Breast epithelium (tissue), 4 donors: ENCODE measurements at regions not wholly inside any gene's neighbourhood (a gene's known extent, or its start where the extent isn't known, plus 50 kb on each side); places are given as distances from the start of the nearest gene placed in this dataset.

Source experiments
- DNase-seq, 2 donors: peaks; one replicate each; pipeline ENCODE4 v3.0.0-alpha.2; 2019; ENCODE audit warnings: low spot score in 2 of 2
- H3K27ac ChIP-seq, 2 donors: fragments of 200-600 bp; sonication (generic) in 1 of 2; one replicate each; pipeline ENCODE4 v1.5.1; 2016 to 2019; ENCODE audit warnings: mild to moderate bottlenecking in 1 of 2
- H3K27me3 ChIP-seq, 2 donors: fragments of 200-600 bp; sonication (generic) in 1 of 2; one replicate each; pipeline versions ENCODE4 v1.5.1 to v1.6.0; 2017 to 2019; ENCODE audit warnings: control low read depth in 1 of 2, mild to moderate bottlenecking in 1 of 2
- H3K36me3 ChIP-seq: fragments of 200-600 bp; one replicate; pipeline ENCODE4 v1.5.1; 2019
- H3K4me1 ChIP-seq, 2 donors: fragments of 200-600 bp; sonication (generic); one replicate each; pipeline ENCODE4 v1.5.1; 2016 to 2019; ENCODE audit warnings: control low read depth in 1 of 2
- H3K4me3 ChIP-seq, 3 donors: fragments of 200-600 bp; sonication (generic); 1 replicate in 2 of 3; 2 replicates in 1 of 3; pipeline ENCODE4 v1.5.1; 2016 to 2019; ENCODE audit warnings: mild to moderate bottlenecking in 3 of 3, moderate library complexity in 2 of 3
- H3K9me3 ChIP-seq, 2 donors: fragments of 200-600 bp; sonication (generic) in 1 of 2; one replicate each; pipeline ENCODE4 v1.5.1; 2016 to 2019; ENCODE audit warnings: control low read depth in 1 of 2
- POLR2A ChIP-seq: fragments of 450-650 bp; IDR thresholded peaks from one replicate; pipeline ENCODE4 v1.6.1; 2016; ENCODE audit warnings: antibody characterized with exemption, mild to moderate bottlenecking, moderate library complexity
- POLR2AphosphoS5 ChIP-seq, 3 donors: sonication (generic); formaldehyde crosslinking; IDR thresholded peaks; one replicate each; pipeline ENCODE4 v1.6.1; 2017; ENCODE audit warnings: antibody characterized with exemption in 3 of 3
- intact Hi-C: fragments of 100-400 bp; cut with DNase I; formaldehyde crosslinking; loops from one replicate; pipeline ENCODE4 v1.15.1; 2023; ENCODE audit warnings: low total_unique reads
- TF ChIP-seq, protein P1 (sequence below), 3 donors: fragments of 450-650 bp; IDR thresholded peaks; one replicate each; pipeline ENCODE4 v1.5.1; 2016 to 2017; ENCODE audit warnings: antibody characterized with exemption in 3 of 3, mild to moderate bottlenecking in 3 of 3, moderate library complexity in 3 of 3

DNA sequence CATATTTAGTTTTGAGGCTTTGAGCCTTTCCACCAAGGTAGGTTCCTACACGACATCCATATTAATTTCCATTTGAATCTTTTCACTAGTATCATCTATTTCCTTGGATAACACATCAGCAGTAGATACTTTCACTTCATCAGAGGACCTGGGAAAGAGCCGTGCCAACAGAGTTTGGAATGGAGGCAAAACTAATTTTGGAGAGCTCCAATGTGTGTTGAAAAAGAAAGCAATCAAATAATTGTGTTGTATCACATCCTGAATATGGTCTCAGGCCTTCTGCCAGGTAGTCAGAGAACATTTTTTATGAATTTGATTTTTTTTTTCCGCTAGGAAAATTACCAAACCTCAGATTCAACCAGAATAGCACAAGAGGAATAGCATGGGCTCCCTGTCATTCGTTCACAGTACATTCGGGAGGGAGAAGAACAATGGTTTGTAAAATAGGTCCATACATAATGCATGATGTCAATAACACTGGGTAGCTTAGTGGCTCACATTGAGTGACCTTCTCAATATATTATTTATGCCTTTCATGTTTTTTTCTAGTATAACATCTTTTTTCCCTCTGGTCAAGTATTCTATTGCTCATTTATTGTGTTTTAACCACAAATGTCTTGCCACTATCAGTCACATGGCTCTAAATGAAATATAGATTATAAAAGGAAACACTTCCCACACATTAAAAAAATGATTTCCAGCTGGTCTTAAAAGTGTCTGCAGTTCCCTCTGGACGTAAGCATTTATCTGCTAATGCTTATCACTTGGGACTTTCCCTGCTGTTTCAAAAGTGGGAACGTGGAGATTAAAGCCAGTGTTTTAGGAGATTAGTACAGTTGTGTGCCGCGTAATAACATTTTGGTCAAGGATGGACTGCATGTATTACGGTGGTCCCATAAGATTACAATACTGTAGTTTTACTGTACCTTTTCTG is 68.6 kb upstream of the RAPH1 start:
- Histone ChIP-seq H3K27ac (peak overlapping the region in 1 of 2 donors; percentile 27), H3K4me1 (no peaks in the 10 kb centered on the region), H3K4me3 (peak overlapping the region in 1 of 3 donors; percentile 12), H3K36me3 (no peaks in the 10 kb centered on the region), H3K9me3 (no peaks in the 10 kb centered on the region), H3K27me3 (no peaks in the 10 kb centered on the region)
- intact Hi-C loops: no loop called here
- DNase-seq: no peak
- TF ChIP-seq POLR2AphosphoS5 (IDR thresholded peaks at IDR 0.05) (no peak), POLR2A (no peak)
- TF ChIP-seq, protein P1, sequence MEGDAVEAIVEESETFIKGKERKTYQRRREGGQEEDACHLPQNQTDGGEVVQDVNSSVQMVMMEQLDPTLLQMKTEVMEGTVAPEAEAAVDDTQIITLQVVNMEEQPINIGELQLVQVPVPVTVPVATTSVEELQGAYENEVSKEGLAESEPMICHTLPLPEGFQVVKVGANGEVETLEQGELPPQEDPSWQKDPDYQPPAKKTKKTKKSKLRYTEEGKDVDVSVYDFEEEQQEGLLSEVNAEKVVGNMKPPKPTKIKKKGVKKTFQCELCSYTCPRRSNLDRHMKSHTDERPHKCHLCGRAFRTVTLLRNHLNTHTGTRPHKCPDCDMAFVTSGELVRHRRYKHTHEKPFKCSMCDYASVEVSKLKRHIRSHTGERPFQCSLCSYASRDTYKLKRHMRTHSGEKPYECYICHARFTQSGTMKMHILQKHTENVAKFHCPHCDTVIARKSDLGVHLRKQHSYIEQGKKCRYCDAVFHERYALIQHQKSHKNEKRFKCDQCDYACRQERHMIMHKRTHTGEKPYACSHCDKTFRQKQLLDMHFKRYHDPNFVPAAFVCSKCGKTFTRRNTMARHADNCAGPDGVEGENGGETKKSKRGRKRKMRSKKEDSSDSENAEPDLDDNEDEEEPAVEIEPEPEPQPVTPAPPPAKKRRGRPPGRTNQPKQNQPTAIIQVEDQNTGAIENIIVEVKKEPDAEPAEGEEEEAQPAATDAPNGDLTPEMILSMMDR (IDR thresholded peaks at IDR 0.05): no peak

DNA sequence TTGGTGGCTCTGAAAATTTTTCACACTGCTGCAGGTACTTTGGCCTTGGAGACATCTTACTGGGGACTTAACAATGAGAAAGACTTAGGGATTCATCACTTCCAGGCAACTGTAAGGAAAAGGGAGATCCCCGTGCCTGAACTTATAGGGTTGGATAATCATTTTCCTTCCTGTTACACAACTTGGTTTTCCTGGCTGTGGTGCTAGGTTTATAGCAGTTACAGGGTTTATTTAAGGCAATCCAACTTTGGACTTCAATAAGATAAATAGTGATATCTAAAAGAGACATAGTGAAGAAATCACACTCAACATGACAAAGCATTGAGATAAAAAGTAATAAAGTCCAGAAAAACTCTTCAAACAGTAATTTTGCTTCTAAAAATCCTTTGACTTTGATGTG is 70.2 kb upstream of the RAPH1 start:
- Histone ChIP-seq H3K9me3 (no peaks in the 10 kb centered on the region), H3K36me3 (no peaks in the 10 kb centered on the region), H3K4me1 (no peaks in the 10 kb centered on the region), H3K27me3 (no peaks in the 10 kb centered on the region), H3K27ac (no peak overlapping the region), H3K4me3 (no peak overlapping the region)
- TF ChIP-seq POLR2AphosphoS5 (IDR thresholded peaks at IDR 0.05) (no peak), POLR2A (no peak)
- TF ChIP-seq, protein P1 (IDR thresholded peaks at IDR 0.05): no peak
- intact Hi-C loops: no loop called here
- no peak for DNase-seq

DNA sequence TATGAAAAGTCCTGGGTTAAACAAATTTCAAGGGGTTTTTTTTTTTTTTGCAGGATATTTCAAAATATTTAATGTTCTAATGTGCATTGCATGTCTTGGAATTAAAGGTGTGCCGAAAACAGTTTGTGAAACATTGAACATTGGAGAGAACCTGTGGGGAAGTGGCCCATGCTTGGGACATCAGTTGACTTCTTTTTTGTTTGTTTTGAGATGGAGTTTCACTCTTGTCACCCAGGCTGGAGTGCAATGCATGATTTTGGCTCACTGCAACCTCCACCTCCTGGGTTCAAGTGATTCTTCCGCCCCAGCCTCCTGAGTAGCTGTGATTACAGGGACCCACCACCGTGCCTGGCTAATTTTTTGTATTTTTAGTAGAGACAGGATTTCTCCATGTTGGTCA is 71.0 kb upstream of the RAPH1 start:
- H3K36me3 ChIP-seq: no peaks in the 10 kb centered on the region
- no peak overlapping the region for H3K4me3 ChIP-seq
- intact Hi-C loops: no loop called here
- no peaks in the 10 kb centered on the region for H3K27me3 ChIP-seq
- no peaks in the 10 kb centered on the region for H3K4me1 ChIP-seq
- TF ChIP-seq, protein P1 (IDR thresholded peaks at IDR 0.05): no peak
- no peak for TF ChIP-seq POLR2AphosphoS5 (IDR thresholded peaks at IDR 0.05)
- TF ChIP-seq POLR2A: no peak
- no peaks in the 10 kb centered on the region for H3K9me3 ChIP-seq
- DNase-seq: no peak
- no peak overlapping the region for H3K27ac ChIP-seq

DNA sequence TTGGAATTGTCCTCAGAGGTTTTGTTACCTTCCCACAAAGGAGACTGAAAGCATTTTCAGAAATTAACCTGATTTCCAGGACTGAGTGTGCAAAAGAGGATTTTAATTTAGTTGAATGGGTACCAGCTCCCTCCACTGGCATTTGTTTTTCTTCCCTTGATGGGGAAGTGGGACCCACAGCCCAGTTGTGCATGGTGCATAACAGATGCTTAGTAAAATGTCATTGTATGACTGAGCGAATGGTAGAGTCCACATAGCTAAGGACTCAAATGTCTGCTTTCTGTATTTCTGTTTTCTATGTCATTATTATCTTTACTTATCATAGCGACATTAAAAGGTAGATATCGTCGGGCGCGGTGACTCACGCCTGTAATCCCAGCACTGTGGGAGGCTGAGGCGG is 75.5 kb upstream of the RAPH1 start:
- TF ChIP-seq POLR2A: no peak
- TF ChIP-seq POLR2AphosphoS5 (IDR thresholded peaks at IDR 0.05): no peak
- TF ChIP-seq, protein P1 (IDR thresholded peaks at IDR 0.05): no peak
- Histone ChIP-seq H3K36me3 (no peaks in the 10 kb centered on the region), H3K4me3 (no peak overlapping the region), H3K27me3 (no peaks in the 10 kb centered on the region), H3K9me3 (no peaks in the 10 kb centered on the region), H3K4me1 (no peaks in the 10 kb centered on the region), H3K27ac (no peak overlapping the region)
- no peak for DNase-seq
- intact Hi-C loops: no loop called here

DNA sequence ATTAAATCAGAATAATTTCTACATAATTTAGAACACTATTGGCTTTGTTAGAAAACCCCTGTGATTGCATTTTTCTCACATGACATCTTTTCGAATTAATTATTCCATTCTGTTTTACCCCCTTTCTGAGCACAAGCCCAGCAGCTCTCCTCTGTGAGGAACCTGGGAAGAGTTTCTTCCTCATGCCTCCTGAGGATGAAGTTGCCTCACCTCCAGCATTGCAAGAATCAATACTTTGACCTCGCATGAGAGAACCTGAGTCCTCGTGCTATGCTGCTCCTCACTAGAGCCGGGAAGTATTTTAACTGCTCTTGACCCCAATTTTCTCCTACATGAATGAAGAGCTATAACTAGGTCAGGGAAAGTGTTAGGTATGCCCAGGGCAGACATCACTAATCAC is 77.1 kb upstream of the RAPH1 start:
- no peaks in the 10 kb centered on the region for H3K9me3 ChIP-seq
- H3K4me3 ChIP-seq: no peak overlapping the region
- no peaks in the 10 kb centered on the region for H3K4me1 ChIP-seq
- no peaks in the 10 kb centered on the region for H3K36me3 ChIP-seq
- H3K27me3 ChIP-seq: no peaks in the 10 kb centered on the region
- no peak overlapping the region for H3K27ac ChIP-seq
- intact Hi-C loops: no loop called here
- TF ChIP-seq, protein P1 (IDR thresholded peaks at IDR 0.05): no peak
- TF ChIP-seq POLR2AphosphoS5 (IDR thresholded peaks at IDR 0.05): no peak
- TF ChIP-seq POLR2A: no peak
- DNase-seq: no peak
